Activated CD4-positive, CD25-positive, alpha-beta regulatory T cell treated with anti-CD3 and anti-CD28 coated beads, Interleukin-2, amount 50 U/mL, for 72 hours (primary cell): ENCODE measurements at regions not wholly inside any gene's neighbourhood (a gene's known extent, or its start where the extent isn't known, plus 50 kb on each side); places are given as distances from the start of the nearest gene placed in this dataset.

ENCODE experiments used
- DNase-seq: peaks from one replicate; pipeline ENCODE4 v3.0.0; 2021

- no peak for DNase-seq
These were observed 49.8 kb downstream of the PLCE1 start for GRCh38 chr10:94043431-94043990.

GRCh38 chr10:94046098-94046497 lies 52.4 kb downstream of the PLCE1 start:
- no peak for DNase-seq

GRCh38 chr10:94047293-94047692 lies 53.6 kb downstream of the PLCE1 start:
- no peak for DNase-seq

GRCh38 chr10:94049911-94050310 lies 56.2 kb downstream of the PLCE1 start:
- no peak for DNase-seq

GRCh38 chr10:94052281-94052680 lies 58.5 kb downstream of the PLCE1 start:
- no peak for DNase-seq

- no peak for DNase-seq
These were observed 59.4 kb downstream of the PLCE1 start for GRCh38 chr10:94052866-94053791.

- no peak for DNase-seq
These were observed 65.6 kb downstream of the PLCE1 start for GRCh38 chr10:94059178-94059883.

GRCh38 chr10:94061026-94061425 lies 67.3 kb downstream of the PLCE1 start:
- DNase-seq: no peak

- no peak for DNase-seq
These were observed 68.9 kb downstream of the PLCE1 start for GRCh38 chr10:94062611-94063010.

- DNase-seq: no peak
These were observed 71.6 kb downstream of the PLCE1 start for GRCh38 chr10:94065362-94065761.

GRCh38 chr10:94065787-94066186 lies 72.1 kb downstream of the PLCE1 start:
- DNase-seq: no peak

GRCh38 chr10:94066411-94066810 lies 72.7 kb downstream of the PLCE1 start:
- DNase-seq: no peak

- DNase-seq: no peak
These were observed 76.2 kb downstream of the PLCE1 start for GRCh38 chr10:94069884-94070283.

- no peak for DNase-seq
These were observed 80.7 kb downstream of the PLCE1 start for GRCh38 chr10:94074462-94074861.

GRCh38 chr10:94075506-94075905 lies 81.8 kb downstream of the PLCE1 start:
- no peak for DNase-seq

- DNase-seq: no peak
These were observed 82.7 kb downstream of the PLCE1 start for GRCh38 chr10:94076325-94076841.

- DNase-seq: no peak
These were observed 83.3 kb downstream of the PLCE1 start for GRCh38 chr10:94077042-94077441.

GRCh38 chr10:94080108-94080507 lies 86.4 kb downstream of the PLCE1 start:
- no peak for DNase-seq

- no peak for DNase-seq
These were observed 90.0 kb downstream of the PLCE1 start for GRCh38 chr10:94083662-94084265.

GRCh38 chr10:94084344-94084743 lies 90.6 kb downstream of the PLCE1 start:
- no peak for DNase-seq

GRCh38 chr10:94085288-94085687 lies 91.6 kb downstream of the PLCE1 start:
- DNase-seq: no peak

- no peak for DNase-seq
These were observed 92.2 kb downstream of the PLCE1 start for GRCh38 chr10:94085766-94086437.
